KG1 (cell line): ENCODE measurements at regions not wholly inside any gene's neighbourhood (a gene's known extent, or its start where the extent isn't known, plus 50 kb on each side); places are given as distances from the start of the nearest gene placed in this dataset.

Experiments used
- DNase-seq: peaks from one replicate; lab custom pipeline; 2025; lab: John Stamatoyannopoulos, UW

DNA sequence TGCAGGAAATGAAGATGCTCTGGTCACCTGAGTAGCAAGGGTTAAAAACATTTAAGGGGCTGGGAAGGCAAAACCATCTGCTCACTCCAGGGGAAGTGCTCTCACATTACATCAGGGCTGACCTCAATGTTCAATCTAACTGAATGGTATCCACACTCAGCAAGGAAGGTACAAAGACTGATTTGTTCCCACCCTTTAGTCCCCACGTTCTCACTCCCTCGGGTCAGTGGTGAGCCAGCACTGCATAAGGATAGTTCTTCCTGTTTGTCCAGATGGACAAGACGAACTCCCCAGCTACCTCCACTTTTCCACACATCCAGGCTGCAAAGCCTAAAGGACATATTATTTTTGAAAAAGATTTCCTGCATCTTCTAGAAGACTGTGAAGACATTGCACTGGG lies 126.6 kb upstream of the SLC14A2 start:
- DNase-seq: no peak

DNA sequence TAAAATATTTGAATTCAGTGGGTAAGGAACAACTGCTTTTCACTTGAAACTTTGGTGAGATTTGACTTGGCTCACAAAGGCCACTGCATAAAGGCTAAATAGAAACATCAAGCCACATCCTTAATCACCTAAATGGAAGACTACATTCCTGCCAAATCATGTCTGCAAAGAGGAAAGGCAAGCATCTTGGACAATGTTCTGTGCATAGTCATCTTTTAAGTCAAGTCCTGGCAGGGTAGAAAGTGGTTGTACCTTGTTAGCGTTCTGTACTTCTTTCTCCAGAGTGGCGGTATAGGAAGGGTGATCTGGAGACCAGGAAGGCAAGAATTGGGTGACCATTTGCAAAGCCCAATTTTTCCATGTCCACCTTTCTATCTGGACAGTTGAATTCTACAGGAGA lies 121.4 kb upstream of the SLC14A2 start:
- DNase-seq: no peak

GRCh38 chr18:45494811-45495210 lies 120.5 kb upstream of the SLC14A2 start:
- no peak for DNase-seq

GRCh38 chr18:45496741-45497140 lies 118.5 kb upstream of the SLC14A2 start:
- DNase-seq: no peak

- DNase-seq: no peak
Observed at GRCh38 chr18:45497595-45498286, 117.5 kb upstream of the SLC14A2 start.

GRCh38 chr18:45498287-45498658 lies 117.0 kb upstream of the SLC14A2 start:
- DNase-seq: no peak

GRCh38 chr18:45503990-45504389 lies 111.3 kb upstream of the SLC14A2 start:
- no peak for DNase-seq

- DNase-seq: no peak
Observed at GRCh38 chr18:45505497-45506206, 109.6 kb upstream of the SLC14A2 start.

GRCh38 chr18:45506951-45507350 lies 108.3 kb upstream of the SLC14A2 start:
- no peak for DNase-seq

- DNase-seq: no peak
Observed at GRCh38 chr18:45509535-45509934, 105.7 kb upstream of the SLC14A2 start.

DNA sequence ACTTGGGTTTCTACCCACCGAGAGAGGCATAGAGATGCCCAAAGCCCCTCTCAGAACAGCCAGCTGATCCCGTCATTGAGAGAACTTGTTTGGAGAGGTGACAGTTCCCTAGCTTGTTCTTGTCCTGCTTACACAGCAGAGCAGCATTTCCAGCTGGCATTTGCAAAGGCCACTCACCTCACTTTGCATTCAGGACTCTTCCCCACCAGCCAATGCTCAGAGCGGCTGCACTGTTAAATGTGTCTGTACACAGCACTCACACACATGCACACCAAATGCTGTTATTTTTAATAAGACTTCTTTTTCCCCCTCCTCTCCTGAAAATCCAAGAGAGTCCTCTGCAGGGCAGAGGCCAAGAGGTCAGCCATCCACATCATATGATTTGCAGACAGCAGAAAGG lies 104.6 kb upstream of the SLC14A2 start:
- DNase-seq: no peak

- DNase-seq: no peak
Observed at GRCh38 chr18:45512363-45512953, 102.8 kb upstream of the SLC14A2 start.

DNA sequence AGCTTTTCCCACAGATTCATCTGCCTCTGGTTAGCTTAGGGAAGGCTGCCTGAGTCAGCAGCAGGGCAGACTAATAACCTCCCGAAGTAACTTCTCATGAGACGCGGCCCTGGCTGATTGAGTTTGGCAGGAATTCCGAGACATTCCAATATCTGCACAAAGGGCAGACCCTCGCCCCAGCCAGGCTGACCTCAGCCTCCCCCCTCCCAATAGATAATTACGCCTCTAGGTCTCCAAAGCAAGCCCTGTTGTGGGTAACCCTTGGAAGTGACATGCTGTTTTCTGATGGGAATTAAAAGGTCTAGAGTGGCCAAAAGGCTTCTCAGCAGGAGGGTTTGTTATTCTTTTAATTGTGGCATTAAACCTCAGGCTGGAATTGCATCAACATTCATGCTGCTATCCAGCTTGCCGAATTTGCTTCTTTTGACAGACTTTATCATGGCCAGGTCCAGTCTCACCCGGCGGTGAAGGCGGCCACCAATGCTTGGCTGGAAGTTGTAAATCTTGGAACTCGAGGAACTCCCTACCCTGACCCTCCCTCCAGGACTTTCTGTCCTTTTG lies 98.0 kb upstream of the SLC14A2 start:
- DNase-seq: no peak

- DNase-seq: no peak
Observed at GRCh38 chr18:45518311-45519155, 96.7 kb upstream of the SLC14A2 start.

DNA sequence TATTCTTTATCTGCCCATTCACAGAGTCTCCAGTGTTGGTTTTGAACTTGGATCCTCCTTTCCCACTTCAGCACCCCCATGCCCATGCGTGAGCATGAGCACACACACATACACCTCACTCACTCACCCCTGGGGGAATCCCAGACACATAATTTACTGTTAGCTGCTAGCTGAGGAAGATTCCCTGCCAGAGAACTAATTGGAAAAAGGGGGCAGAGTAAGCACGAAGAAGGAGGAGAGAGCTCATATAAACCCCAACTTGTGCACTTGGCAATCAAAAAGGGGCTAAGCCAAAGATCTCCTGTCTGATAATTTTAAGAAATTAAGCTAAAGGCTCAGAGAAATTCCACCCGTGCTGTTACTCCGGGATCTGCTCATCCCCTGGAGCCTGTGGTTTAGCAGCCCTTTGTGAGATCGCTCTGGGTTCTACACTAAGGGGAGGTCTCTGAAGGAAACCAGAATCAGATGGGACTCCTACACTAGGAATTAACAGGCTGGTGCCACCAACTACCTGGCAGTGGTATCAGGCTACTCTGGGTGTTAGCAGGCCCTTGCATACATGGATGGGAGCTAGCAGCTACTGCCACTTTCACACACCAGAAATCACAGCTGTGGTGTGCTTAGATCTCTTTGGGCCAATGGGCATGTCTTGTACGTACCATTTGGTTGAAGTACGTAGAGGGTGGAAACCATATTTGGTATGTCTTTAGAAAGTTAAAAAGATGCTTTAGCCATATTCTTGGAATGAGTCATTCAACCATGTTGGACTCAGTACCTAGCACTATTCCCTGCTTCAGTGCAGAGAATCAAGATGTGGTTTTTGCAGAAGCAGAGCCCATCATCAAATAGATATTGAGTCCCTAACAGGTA lies 95.6 kb upstream of the SLC14A2 start:
- DNase-seq: no peak

GRCh38 chr18:45521136-45521535 lies 94.1 kb upstream of the SLC14A2 start:
- no peak for DNase-seq

DNA sequence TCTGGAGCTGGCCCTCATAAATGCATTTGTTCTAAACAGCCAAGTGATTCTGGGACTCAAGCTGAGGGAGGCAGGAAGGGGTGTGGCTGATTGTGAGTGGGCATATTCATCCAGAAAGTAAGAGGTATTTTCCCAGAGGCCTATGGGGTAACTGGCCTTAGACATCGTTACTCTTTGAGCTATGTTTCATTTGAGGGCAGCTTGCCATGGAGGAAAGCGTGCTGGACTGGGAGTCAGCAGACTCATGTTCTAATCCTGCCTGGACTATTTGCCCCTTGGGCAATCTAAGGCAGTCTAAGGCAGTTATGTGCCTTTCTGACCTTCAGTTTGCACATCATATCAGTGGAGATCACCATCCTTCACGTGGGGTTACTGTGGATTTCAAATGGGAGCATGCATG lies 93.5 kb upstream of the SLC14A2 start:
- DNase-seq: no peak

GRCh38 chr18:45522371-45522770 lies 92.9 kb upstream of the SLC14A2 start:
- no peak for DNase-seq

DNA sequence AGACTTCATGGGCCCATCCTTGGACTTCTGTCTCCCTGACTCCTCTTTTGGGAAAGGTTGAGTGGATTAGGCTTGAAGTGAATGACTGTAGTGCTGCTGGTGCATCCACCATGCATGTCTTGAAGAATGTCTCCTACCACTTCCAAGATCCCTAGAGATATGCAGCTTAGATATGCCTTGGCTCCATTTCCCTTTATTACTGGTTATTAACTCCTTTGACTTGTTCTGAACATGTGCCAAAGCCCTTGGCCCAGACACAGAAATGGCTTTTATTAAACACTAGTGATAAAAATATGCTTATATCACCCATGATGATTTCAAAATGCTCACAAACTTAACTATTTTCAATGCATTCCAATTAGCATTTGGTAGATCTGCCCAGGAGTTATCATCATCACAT lies 90.0 kb upstream of the SLC14A2 start:
- DNase-seq: no peak

GRCh38 chr18:45526114-45526841 lies 89.0 kb upstream of the SLC14A2 start:
- no peak for DNase-seq

DNA sequence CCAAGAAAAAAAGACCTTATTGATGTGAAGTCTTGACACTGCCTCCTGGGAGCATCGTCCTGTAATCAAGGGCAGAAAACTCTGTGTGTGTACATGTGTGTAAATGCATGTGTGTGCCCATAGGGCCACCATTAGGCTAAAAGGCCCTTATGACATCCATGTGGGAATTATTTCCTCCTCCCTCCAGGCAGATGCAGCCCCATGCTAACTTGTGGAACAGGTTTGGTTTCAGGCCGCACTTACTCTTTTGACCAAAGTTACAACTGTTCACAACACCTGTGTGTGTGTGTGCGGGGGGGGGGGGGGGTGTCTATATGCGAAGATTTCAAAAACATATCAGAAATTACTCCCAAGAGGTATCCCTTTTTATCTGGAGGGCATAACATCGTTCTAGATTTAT lies 87.4 kb upstream of the SLC14A2 start:
- DNase-seq: no peak
